ENCODE measurements at regions not wholly inside any gene's neighbourhood (a gene's known extent, or its start where the extent isn't known, plus 50 kb on each side); places are given as distances from the start of the nearest gene placed in this dataset.

GRCh38 chr11:127620671-127621070, 620.1 kb upstream of the KIRREL3 start:
- TF ChIP-seq CTCF (IDR thresholded peaks at IDR 0.05) (no peak), POLR2A (IDR thresholded peaks at IDR 0.05) (no peak), POLR2AphosphoS5 (IDR thresholded peaks at IDR 0.05) (no peak)

Measured in prostate gland (tissue), 2 donors.